HL-60 (cell line): ENCODE measurements at regions not wholly inside any gene's neighbourhood (a gene's known extent, or its start where the extent isn't known, plus 50 kb on each side); places are given as distances from the start of the nearest gene placed in this dataset.

Experiments
- DNase-seq, 2 experiments: peaks; one replicate each; pipeline ENCODE4 v3.0.0-alpha.2; 2010 to 2020; ENCODE audit warnings: low read depth in 1 of 2, low spot score in 1 of 2
- H3K27ac ChIP-seq: fragments of 250-450 bp; sonication (Bioruptor Pico); replicated peaks from 2 replicates; pipeline ENCODE4 v1.5.1; 2020; ENCODE audit warnings: mild to moderate bottlenecking, moderate library complexity
- H3K27me3 ChIP-seq: fragments of 250-450 bp; sonication (Bioruptor Pico); 2 replicates; pipeline ENCODE4 v1.5.1; 2021; ENCODE audit warnings: mild to moderate bottlenecking, moderate library complexity; ENCODE audit not compliant: insufficient read depth, poor library complexity, severe bottlenecking
- H3K4me3 ChIP-seq: replicated peaks from 2 replicates; pipeline ENCODE4 v1.5.1; 2011; ENCODE audit warnings: mild to moderate bottlenecking, control low read depth, low read length; ENCODE audit not compliant: insufficient read depth
- GABPA ChIP-seq: IDR thresholded peaks from 2 replicates; pipeline ENCODE4 v1.6.1; 2012; ENCODE audit warnings: low read depth
- POLR2AphosphoS5 ChIP-seq: IDR thresholded peaks from 2 replicates; pipeline ENCODE4 v1.6.1; 2012; ENCODE audit warnings: low read depth
- SPI1 ChIP-seq: IDR thresholded peaks from 2 replicates; pipeline ENCODE4 v1.6.1; 2012; ENCODE audit warnings: low read depth, mild to moderate bottlenecking, borderline replicate concordance
- TF ChIP-seq, protein P1 (sequence below): IDR thresholded peaks from one replicate; pipeline ENCODE4 v1.5.1; 2011; ENCODE audit warnings: low read length, control low read depth, inconsistent platforms; ENCODE audit not compliant: insufficient read depth
- TF ChIP-seq, protein P2 (sequence below): IDR thresholded peaks from 2 replicates; pipeline ENCODE4 v1.6.1; 2012; ENCODE audit warnings: low read depth; ENCODE audit not compliant: insufficient replicate concordance

DNA sequence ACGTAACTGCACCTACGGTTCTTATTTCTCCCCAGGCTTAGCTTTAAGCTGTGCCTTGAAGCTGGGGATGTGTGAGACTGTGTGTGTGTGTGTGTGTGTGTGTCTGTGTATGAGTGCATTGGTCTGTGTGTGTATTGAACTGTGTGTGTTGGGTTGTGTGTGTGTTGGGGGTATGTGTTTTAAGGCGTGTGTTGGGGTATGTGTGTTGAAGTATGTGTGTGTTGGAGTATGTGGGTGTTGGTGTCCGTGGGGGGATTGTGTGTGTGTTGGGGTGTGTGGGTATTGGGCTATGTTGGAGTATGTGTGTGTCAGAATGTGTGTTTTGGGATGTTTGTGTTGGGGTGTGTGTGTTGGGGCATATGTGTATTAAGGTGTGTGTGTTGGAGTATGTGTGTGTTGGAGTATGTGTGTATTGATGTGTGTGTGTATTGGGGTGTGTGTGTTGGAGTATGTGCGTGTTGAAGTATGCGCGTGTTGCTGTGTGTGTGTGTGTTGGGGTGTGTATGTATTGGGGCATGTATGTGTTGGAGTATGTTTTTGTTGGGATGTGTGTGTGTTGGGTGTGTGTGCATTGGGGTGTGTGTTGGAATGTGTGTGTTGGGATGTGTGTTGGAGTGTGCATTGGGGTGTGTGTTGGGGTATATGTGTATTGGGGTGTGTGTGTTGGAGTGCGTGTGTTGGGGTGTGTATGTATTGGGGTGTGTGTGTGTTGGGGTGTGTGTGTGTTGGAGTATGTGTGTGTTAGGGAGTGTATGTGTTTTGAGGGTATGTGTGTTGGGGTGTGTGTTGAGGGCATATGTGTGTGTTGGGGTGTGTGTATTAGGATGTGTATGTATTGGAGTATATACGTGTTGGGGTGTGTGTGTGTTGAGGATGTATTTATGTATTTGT, 76.4 kb downstream of the LSM3 start:
- TF ChIP-seq SPI1: no peak
- TF ChIP-seq GABPA: no peak
- TF ChIP-seq, protein P1, sequence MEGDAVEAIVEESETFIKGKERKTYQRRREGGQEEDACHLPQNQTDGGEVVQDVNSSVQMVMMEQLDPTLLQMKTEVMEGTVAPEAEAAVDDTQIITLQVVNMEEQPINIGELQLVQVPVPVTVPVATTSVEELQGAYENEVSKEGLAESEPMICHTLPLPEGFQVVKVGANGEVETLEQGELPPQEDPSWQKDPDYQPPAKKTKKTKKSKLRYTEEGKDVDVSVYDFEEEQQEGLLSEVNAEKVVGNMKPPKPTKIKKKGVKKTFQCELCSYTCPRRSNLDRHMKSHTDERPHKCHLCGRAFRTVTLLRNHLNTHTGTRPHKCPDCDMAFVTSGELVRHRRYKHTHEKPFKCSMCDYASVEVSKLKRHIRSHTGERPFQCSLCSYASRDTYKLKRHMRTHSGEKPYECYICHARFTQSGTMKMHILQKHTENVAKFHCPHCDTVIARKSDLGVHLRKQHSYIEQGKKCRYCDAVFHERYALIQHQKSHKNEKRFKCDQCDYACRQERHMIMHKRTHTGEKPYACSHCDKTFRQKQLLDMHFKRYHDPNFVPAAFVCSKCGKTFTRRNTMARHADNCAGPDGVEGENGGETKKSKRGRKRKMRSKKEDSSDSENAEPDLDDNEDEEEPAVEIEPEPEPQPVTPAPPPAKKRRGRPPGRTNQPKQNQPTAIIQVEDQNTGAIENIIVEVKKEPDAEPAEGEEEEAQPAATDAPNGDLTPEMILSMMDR: no peak
- TF ChIP-seq, protein P2, sequence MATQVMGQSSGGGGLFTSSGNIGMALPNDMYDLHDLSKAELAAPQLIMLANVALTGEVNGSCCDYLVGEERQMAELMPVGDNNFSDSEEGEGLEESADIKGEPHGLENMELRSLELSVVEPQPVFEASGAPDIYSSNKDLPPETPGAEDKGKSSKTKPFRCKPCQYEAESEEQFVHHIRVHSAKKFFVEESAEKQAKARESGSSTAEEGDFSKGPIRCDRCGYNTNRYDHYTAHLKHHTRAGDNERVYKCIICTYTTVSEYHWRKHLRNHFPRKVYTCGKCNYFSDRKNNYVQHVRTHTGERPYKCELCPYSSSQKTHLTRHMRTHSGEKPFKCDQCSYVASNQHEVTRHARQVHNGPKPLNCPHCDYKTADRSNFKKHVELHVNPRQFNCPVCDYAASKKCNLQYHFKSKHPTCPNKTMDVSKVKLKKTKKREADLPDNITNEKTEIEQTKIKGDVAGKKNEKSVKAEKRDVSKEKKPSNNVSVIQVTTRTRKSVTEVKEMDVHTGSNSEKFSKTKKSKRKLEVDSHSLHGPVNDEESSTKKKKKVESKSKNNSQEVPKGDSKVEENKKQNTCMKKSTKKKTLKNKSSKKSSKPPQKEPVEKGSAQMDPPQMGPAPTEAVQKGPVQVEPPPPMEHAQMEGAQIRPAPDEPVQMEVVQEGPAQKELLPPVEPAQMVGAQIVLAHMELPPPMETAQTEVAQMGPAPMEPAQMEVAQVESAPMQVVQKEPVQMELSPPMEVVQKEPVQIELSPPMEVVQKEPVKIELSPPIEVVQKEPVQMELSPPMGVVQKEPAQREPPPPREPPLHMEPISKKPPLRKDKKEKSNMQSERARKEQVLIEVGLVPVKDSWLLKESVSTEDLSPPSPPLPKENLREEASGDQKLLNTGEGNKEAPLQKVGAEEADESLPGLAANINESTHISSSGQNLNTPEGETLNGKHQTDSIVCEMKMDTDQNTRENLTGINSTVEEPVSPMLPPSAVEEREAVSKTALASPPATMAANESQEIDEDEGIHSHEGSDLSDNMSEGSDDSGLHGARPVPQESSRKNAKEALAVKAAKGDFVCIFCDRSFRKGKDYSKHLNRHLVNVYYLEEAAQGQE: no peak
- no peak for TF ChIP-seq POLR2AphosphoS5
- no peak for DNase-seq

DNA sequence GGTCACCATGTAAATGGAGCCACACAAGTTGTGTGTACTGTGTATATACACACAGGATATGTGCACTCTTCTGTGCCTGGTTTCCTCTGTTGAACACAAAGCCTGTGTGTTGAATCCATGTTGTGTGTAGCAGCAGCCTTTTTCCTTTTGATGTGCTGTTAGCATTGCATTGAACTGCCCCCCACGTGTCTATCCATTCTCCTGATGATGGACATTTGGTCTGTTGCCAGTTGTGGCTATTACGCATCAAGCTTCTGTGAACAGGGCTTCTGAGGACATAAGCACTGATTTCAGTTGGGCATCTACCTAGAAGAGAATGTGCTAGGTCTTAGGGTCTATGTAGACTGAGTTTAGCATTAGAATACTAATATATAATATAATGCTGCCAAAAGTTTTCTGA, 77.4 kb downstream of the LSM3 start:
- no peaks in the 10 kb centered on the region for H3K27me3 ChIP-seq
- no peak overlapping the region for H3K4me3 ChIP-seq
- DNase-seq: no peak
- TF ChIP-seq, protein P1: no peak
- no peak for TF ChIP-seq SPI1
- TF ChIP-seq, protein P2: no peak
- TF ChIP-seq GABPA: no peak
- no peak for TF ChIP-seq POLR2AphosphoS5
- no peak overlapping the region for H3K27ac ChIP-seq

More for the DNA sequence above, 76.4 kb downstream of the LSM3 start:
- H3K4me3 ChIP-seq: no peak overlapping the region
- no peak overlapping the region for H3K27ac ChIP-seq
- no peaks in the 10 kb centered on the region for H3K27me3 ChIP-seq

DNA sequence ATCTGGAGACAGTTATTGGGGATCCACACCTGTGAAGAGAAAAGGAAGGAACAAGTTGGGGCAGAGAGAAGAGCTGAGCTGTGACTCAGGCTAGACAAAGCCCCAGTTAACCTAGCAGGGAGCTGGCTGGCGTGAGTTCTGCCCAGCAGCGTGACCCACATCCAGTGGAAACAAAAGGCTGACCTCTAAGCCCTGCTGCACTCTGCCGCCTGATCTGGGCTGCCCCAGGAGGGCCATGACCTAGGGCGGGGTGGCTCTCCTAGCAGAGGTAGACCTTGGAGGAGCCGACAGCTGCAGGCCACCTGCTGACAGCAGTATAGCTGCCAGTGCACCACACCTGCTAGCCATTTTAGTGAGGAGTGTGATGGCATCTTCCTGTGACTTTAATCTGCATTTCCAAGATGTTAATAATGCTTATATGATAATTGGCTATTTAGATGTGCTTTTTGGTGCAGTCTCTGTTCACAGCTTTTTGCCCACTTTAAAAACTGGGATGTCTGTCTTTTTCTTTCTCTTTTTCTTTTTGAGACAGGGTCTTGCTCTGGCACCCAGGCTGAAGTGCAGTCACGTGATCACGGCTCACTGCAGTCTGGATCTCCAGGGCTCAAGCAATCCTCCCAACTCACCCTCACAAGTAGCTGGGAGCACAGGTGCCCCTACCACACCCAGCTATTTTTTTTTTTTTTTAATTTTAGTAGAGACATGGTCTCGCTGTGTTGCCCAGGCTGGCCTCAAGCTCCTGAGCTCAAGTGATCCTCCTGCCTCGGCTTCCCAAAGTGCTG, 78.1 kb downstream of the LSM3 start:
- Histone ChIP-seq H3K27me3 (no peaks in the 10 kb centered on the region), H3K27ac (no peak overlapping the region), H3K4me3 (no peak overlapping the region)
- DNase-seq: no peak
- TF ChIP-seq SPI1 (no peak), GABPA (no peak), POLR2AphosphoS5 (no peak)
- TF ChIP-seq, protein P1: no peak
- TF ChIP-seq, protein P2: no peak
